Neural progenitor cell (in vitro differentiated cells): ENCODE measurements at regions not wholly inside any gene's neighbourhood (a gene's known extent, or its start where the extent isn't known, plus 50 kb on each side); places are given as distances from the start of the nearest gene placed in this dataset.

Experiments used
- DNase-seq: peaks from one replicate; pipeline ENCODE4 v3.0.0-alpha.2; 2016; ENCODE audit warnings: low spot score
- H2AFZ ChIP-seq: fragments of 200-600 bp; sonication (generic); replicated peaks from 2 replicates; pipeline ENCODE4 v1.6.1; 2016; ENCODE audit warnings: antibody characterized with exemption
- H3F3A ChIP-seq: fragments of 200-600 bp; sonication (generic); 2 replicates; pipeline ENCODE4 v1.6.1; 2016; ENCODE audit warnings: antibody characterized with exemption, low read depth
- H3K27ac ChIP-seq: fragments of 200-600 bp; sonication (generic); 2 replicates; pipeline ENCODE4 v1.5.1; 2016; ENCODE audit warnings: mild to moderate bottlenecking
- H3K27me3 ChIP-seq: fragments of 200-600 bp; sonication (generic); 2 replicates; pipeline ENCODE4 v1.6.1; 2016; ENCODE audit warnings: mild to moderate bottlenecking, moderate library complexity
- H3K36me3 ChIP-seq: fragments of 200-600 bp; sonication (generic); 2 replicates; pipeline ENCODE4 v1.5.1; 2016
- H3K4me1 ChIP-seq: fragments of 200-600 bp; sonication (generic); 2 replicates; pipeline ENCODE4 v1.6.1; 2016; ENCODE audit warnings: mixed run types
- H3K4me2 ChIP-seq: fragments of 200-600 bp; sonication (generic); 2 replicates; pipeline ENCODE4 v1.6.1; 2016
- H3K4me3 ChIP-seq: fragments of 200-600 bp; sonication (generic); 2 replicates; pipeline ENCODE4 v1.5.1; 2016
- H3K79me2 ChIP-seq: fragments of 200-600 bp; sonication (generic); 2 replicates; pipeline ENCODE4 v1.6.1; 2016; ENCODE audit warnings: low read depth
- H3K9ac ChIP-seq: fragments of 200-600 bp; sonication (generic); 2 replicates; pipeline ENCODE4 v1.6.1; 2016
- H3K9me3 ChIP-seq: fragments of 200-600 bp; sonication (generic); 2 replicates; pipeline ENCODE4 v1.5.1; 2016; ENCODE audit warnings: low read depth
- H4K20me1 ChIP-seq: fragments of 200-600 bp; sonication (generic); 2 replicates; pipeline ENCODE4 v1.6.1; 2016; ENCODE audit warnings: low read depth
- H3K27ac Mint-ChIP-seq: 3 replicates; pipeline ENCODE4 v1.8.0; 2021; ENCODE audit warnings: mixed read lengths
- H3K27me3 Mint-ChIP-seq: 2 replicates; pipeline ENCODE4 v1.8.0; 2022; ENCODE audit warnings: low read depth, mild to moderate bottlenecking, inconsistent platforms, moderate library complexity, mixed read lengths; ENCODE audit not compliant: insufficient read depth
- H3K36me3 Mint-ChIP-seq: 3 replicates; pipeline ENCODE4 v1.8.0; 2021; ENCODE audit warnings: mixed read lengths
- H3K4me1 Mint-ChIP-seq: 3 replicates; pipeline ENCODE4 v1.8.0; 2021; ENCODE audit warnings: mixed read lengths
- H3K4me3 Mint-ChIP-seq: 3 replicates; pipeline ENCODE4 v1.8.0; 2021; ENCODE audit warnings: mild to moderate bottlenecking, moderate library complexity, mixed read lengths
- H3K9me3 Mint-ChIP-seq: 3 replicates; pipeline ENCODE4 v1.8.0; 2020; ENCODE audit warnings: mixed read lengths
- CTCF ChIP-seq: fragments of 200-600 bp; sonication (generic); IDR thresholded peaks from 2 replicates; pipeline ENCODE4 v1.5.1; 2017; ENCODE audit warnings: antibody characterized with exemption, mild to moderate bottlenecking
- EZH2 ChIP-seq: fragments of 200-600 bp; sonication (generic); IDR thresholded peaks from 2 replicates; pipeline ENCODE4 v1.6.1; 2017; ENCODE audit warnings: antibody characterized with exemption, mild to moderate bottlenecking, moderate library complexity
- EZH2phosphoT487 ChIP-seq: fragments of 200-600 bp; sonication (generic); IDR thresholded peaks from 2 replicates; pipeline ENCODE4 v1.6.1; 2017; ENCODE audit warnings: antibody characterized with exemption

GRCh38 chr1:67921725-67922489 is 88.6 kb upstream of the GNG12 start:
- Mint-ChIP-seq H3K4me3 (no peak overlapping the region), H3K27me3 (no peaks in the 10 kb centered on the region), H3K9me3 (no peaks in the 10 kb centered on the region), H3K27ac (no peak overlapping the region), H3K36me3 (no peaks in the 10 kb centered on the region), H3K4me1 (peaks cover 17% of the 10 kb centered on the region)
- no peaks in the 10 kb centered on the region for H3K27me3 ChIP-seq
- no peaks in the 10 kb centered on the region for H4K20me1 ChIP-seq
- no peaks in the 10 kb centered on the region for H3K4me1 ChIP-seq
- no peaks in the 10 kb centered on the region for H3K9me3 ChIP-seq
- H3K9ac ChIP-seq = no peak overlapping the region
- H3K27ac ChIP-seq = no peak overlapping the region
- H3F3A ChIP-seq = no peaks in the 10 kb centered on the region
- H2AFZ ChIP-seq = no peak overlapping the region
- no peak overlapping the region for H3K4me2 ChIP-seq
- H3K36me3 ChIP-seq = no peaks in the 10 kb centered on the region
- TF ChIP-seq EZH2phosphoT487 (no peak), CTCF (no peak), EZH2 (no peak)
- no peak overlapping the region for H3K4me3 ChIP-seq
- no peak for DNase-seq
- no peaks in the 10 kb centered on the region for H3K79me2 ChIP-seq

- peaks cover 17% of the 10 kb centered on the region for H3K4me1 Mint-ChIP-seq
- H3K36me3 Mint-ChIP-seq = no peaks in the 10 kb centered on the region
- H3K27ac Mint-ChIP-seq = no peak overlapping the region
Measured at GRCh38 chr1:67919274-67920072, 86.2 kb upstream of the GNG12 start.

GRCh38 chr1:67918067-67918466 is 84.8 kb upstream of the GNG12 start:
- Mint-ChIP-seq H3K9me3 (no peaks in the 10 kb centered on the region), H3K36me3 (no peaks in the 10 kb centered on the region), H3K4me3 (no peak overlapping the region), H3K27ac (no peak overlapping the region), H3K4me1 (peaks cover 17% of the 10 kb centered on the region), H3K27me3 (no peaks in the 10 kb centered on the region)
- Histone ChIP-seq H3K27me3 (no peaks in the 10 kb centered on the region), H3K4me2 (no peak overlapping the region), H3F3A (no peaks in the 10 kb centered on the region), H4K20me1 (no peaks in the 10 kb centered on the region), H3K36me3 (no peaks in the 10 kb centered on the region), H3K9ac (no peak overlapping the region), H3K4me3 (no peak overlapping the region), H3K27ac (no peak overlapping the region), H2AFZ (no peak overlapping the region), H3K9me3 (no peaks in the 10 kb centered on the region), H3K79me2 (no peaks in the 10 kb centered on the region), H3K4me1 (no peaks in the 10 kb centered on the region)
- no peak for DNase-seq
- no peak for TF ChIP-seq CTCF

More at GRCh38 chr1:67919274-67920072, 86.2 kb upstream of the GNG12 start:
- no peak for DNase-seq
- Histone ChIP-seq H3K4me2 (no peak overlapping the region), H3K4me3 (no peak overlapping the region), H3K4me1 (no peaks in the 10 kb centered on the region), H3K27ac (no peak overlapping the region), H3K79me2 (no peaks in the 10 kb centered on the region), H2AFZ (peak overlapping the region; percentile 54), H3K36me3 (no peaks in the 10 kb centered on the region), H3F3A (no peaks in the 10 kb centered on the region), H3K27me3 (no peaks in the 10 kb centered on the region), H4K20me1 (no peaks in the 10 kb centered on the region), H3K9ac (no peak overlapping the region), H3K9me3 (no peaks in the 10 kb centered on the region)
- no peak for TF ChIP-seq EZH2phosphoT487
- TF ChIP-seq CTCF = no peak
- TF ChIP-seq EZH2 = no peak
- Mint-ChIP-seq H3K27me3 (no peaks in the 10 kb centered on the region), H3K9me3 (no peaks in the 10 kb centered on the region), H3K4me3 (no peak overlapping the region)
